ENCODE measurements at regions not wholly inside any gene's neighbourhood (a gene's known extent, or its start where the extent isn't known, plus 50 kb on each side); places are given as distances from the start of the nearest gene placed in this dataset.

- no peak for DNase-seq
These were observed 263.2 kb downstream of the SEC23A start for GRCh38 chr14:38839694-38840365.

- no peak for DNase-seq
These were observed 264.1 kb downstream of the SEC23A start for GRCh38 chr14:38838979-38839323.

- no peak for DNase-seq
These were observed 264.7 kb downstream of the SEC23A start for GRCh38 chr14:38838049-38838978.

GRCh38 chr14:38837343-38838048, 265.5 kb downstream of the SEC23A start:
- no peak for DNase-seq

GRCh38 chr14:38836539-38836938, 266.5 kb downstream of the SEC23A start:
- no peak for DNase-seq

- DNase-seq, result no peak
These were observed 267.2 kb downstream of the SEC23A start for GRCh38 chr14:38835874-38836273.

GRCh38 chr14:38828183-38828827, 274.7 kb downstream of the SEC23A start:
- DNase-seq, result no peak

- DNase-seq, result no peak
These were observed 278.3 kb downstream of the SEC23A start for GRCh38 chr14:38824706-38825105.

GRCh38 chr14:38818555-38818954, 284.5 kb downstream of the SEC23A start:
- no peak for DNase-seq

- DNase-seq, result no peak
These were observed 294.1 kb downstream of the SEC23A start for GRCh38 chr14:38808734-38809455.

GRCh38 chr14:38799671-38800070, 303.4 kb downstream of the SEC23A start:
- DNase-seq, result no peak

GRCh38 chr14:38794677-38795076, 308.4 kb downstream of the SEC23A start:
- DNase-seq, result no peak

GRCh38 chr14:38791862-38792261, 311.2 kb downstream of the SEC23A start:
- no peak for DNase-seq

GRCh38 chr14:38790916-38791315, 312.1 kb downstream of the SEC23A start:
- no peak for DNase-seq

- DNase-seq, result no peak
These were observed 313.2 kb downstream of the SEC23A start for GRCh38 chr14:38789805-38790204.

GRCh38 chr14:38788060-38788459, 315.0 kb downstream of the SEC23A start:
- no peak for DNase-seq

GRCh38 chr14:38786921-38787320, 316.1 kb downstream of the SEC23A start:
- no peak for DNase-seq

- no peak for DNase-seq
These were observed 325.6 kb downstream of the SEC23A start for GRCh38 chr14:38777401-38777800.

GRCh38 chr14:38775986-38776385, 327.0 kb downstream of the SEC23A start:
- no peak for DNase-seq

- DNase-seq, result no peak
These were observed 328.9 kb downstream of the SEC23A start for GRCh38 chr14:38774162-38774561.

- DNase-seq, result no peak
These were observed 332.8 kb downstream of the SEC23A start for GRCh38 chr14:38770251-38770650.

- DNase-seq, result no peak
These were observed 340.2 kb downstream of the SEC23A start for GRCh38 chr14:38762845-38763244.
